ENCODE measurements at regions not wholly inside any gene's neighbourhood (a gene's known extent, or its start where the extent isn't known, plus 50 kb on each side); places are given as distances from the start of the nearest gene placed in this dataset.

DNA sequence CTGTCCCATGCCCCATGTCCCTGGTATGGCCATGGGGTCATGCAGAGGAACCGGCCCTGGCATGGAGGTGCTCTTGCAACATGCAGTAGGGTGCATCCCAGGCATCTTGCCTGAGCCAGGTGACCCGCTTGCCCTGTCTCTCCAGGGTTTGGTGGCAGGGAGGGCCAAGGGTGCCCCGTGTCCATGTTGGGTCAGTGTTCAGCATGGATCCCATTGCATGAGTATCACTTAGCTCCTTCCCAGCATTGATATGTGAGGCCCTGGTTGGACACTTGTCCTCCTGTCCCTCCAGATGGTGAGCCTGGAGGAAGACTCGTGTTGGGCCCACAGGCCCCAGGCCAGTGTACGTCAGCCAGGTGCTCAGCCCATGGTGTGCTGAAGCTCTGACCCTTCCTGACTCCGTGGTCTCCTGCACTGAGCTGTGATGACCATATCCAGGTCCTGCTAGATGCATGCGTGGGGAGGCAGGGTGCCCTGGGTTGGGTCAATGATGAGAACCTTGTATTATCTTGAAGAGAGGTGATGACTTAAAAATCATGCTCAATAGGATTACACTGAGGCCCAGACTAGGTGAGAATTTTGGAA lies 205.0 kb downstream of the UBE3A start:
- no peak for DNase-seq (ENCODE audit: low spot score)

DNA sequence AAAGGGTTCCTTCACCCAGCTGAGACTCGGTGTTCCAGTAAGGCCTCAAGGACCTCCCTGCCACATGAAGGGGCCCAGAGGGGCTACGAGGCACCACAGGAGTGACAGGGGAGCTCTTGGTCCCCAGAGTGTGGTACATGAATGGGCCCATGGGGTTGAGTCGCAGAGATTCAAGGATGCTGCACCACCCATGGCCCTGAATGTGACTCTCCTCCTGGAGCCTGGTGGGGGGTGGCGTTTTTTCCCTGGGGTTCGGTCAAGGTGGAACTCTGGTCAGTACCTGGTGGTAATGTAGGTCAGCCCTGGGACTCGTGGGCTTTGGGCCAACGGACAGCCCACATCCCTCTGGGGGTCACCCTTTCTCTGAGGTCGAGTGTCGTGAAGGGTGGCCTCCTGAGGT lies 204.0 kb downstream of the UBE3A start:
- no peak for DNase-seq (ENCODE audit: low spot score)

DNA sequence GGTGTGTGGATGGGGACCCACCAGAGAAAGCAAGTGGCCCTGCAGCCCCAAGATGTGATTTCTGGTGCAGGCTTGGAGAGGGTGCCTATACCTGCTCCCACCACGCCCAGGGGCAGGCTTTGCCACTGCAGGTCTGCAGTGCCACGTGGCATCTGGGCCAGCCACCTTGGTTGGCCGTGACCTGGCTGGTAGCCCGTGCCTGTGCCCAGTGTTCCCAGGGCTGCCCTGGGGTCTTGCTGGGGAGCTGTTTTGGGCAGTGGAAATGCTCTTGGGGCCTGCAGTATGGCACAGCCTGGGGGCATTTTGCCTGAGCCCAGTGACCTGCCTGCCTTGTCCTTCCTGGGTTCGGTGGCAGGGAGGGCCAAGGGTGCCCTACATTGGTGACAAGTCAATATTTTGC lies 203.4 kb downstream of the UBE3A start:
- DNase-seq (ENCODE audit: low spot score) = no peak

DNA sequence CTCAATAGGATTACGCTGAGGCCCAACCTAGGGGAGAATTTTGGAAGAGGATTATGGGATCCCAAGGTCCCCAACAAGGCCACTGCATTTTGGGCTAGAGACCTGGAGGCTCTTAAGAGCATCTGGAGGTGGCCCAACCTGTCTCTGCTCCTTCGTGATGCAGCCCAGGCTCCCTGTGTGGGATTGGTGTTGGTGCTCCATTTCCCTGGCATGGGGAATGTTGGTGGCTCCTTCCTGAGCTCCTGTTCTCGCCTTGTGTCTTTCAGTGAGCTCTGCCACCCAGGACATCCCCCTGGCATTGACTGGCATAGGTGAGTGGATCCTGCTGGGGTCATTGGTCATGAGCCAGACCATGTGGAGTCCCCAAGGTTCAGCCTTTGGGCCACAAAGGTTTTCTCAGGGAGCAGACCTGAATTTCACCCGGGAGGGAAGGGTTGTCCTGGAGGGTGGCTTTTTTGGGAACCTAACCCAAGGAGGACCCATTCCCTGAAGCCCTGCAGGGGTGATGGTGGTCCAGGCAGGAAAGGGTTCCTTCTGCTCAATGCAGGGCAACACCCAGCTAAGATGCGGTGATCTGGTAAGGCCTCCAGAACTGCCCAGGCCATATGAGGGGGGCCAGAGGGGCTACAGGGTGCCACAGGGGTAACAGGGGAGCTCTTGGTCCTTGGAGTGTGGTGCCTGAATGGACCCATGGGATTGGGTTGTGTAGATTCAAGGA lies 202.5 kb downstream of the UBE3A start:
- no peak for DNase-seq (ENCODE audit: low spot score)

DNA sequence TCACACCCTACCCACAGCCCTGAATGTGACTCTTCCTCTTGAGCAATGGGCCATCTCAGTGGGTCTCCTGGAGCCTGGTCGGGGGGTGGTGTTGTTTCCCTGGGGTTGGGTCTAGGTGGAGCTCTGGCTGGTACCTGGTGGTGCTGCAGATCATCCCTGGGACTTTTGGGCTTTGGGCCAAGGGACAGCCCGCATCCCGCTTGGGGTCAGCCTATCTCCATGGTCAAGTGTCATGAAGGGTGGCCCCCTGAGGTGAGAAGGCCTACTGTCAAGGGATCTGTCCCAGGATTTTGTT lies 202.0 kb downstream of the UBE3A start:
- no peak for DNase-seq (ENCODE audit: low spot score)

DNA sequence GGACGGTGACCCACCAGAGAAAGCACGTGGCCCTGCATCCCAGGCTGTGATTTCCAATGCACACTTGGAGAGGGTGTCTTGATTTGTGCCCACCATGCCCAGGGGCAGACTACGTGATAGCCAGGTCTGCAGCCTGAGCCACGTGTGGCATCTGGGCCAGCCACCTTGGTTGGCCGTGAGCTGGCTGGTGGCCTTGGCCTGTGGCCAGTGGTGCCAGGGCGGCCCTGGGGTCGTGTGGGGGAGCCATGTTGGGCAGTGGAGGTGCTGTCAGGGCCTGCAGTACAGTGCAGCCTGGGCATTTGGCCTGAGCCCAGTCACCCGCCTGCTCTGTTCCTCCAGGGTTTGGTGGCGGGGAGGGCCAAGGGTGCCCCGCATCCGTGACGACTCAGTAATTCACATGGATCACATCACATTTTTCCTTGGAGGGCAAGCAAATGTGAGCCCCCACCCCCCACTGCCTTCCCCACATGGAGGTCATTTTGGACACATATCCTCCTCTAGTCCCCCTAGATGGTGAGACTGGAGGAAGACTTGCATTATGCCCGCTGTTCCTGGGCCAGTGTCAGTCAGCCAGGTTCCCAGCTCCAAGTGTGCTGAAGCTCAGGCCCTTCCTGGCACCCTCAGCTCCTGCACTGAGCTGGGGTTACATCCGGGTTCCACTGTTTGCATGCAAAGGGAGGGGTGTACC lies 201.4 kb downstream of the UBE3A start:
- DNase-seq (ENCODE audit: low spot score) = no peak

DNA sequence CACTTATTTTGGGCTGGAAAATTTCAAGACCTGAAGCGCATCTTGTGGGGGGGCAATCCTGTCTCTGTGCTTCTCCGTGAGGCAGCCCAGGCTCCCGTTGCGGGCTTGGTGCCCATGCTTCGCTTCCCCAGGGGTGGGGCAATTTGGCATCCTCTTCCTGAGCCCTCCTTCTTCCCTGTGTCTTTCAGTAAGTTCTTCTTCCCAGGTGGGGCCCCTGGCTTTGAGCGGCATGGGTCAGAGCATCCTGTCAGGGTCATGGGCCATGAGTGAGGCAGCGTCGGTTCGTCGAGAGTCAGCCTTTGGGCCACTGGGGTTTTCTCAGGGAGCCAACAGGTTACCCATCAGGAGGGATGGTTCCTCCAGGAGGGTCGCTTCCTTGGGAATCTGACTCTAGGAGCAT lies 200.7 kb downstream of the UBE3A start:
- no peak for DNase-seq (ENCODE audit: low spot score)

DNA sequence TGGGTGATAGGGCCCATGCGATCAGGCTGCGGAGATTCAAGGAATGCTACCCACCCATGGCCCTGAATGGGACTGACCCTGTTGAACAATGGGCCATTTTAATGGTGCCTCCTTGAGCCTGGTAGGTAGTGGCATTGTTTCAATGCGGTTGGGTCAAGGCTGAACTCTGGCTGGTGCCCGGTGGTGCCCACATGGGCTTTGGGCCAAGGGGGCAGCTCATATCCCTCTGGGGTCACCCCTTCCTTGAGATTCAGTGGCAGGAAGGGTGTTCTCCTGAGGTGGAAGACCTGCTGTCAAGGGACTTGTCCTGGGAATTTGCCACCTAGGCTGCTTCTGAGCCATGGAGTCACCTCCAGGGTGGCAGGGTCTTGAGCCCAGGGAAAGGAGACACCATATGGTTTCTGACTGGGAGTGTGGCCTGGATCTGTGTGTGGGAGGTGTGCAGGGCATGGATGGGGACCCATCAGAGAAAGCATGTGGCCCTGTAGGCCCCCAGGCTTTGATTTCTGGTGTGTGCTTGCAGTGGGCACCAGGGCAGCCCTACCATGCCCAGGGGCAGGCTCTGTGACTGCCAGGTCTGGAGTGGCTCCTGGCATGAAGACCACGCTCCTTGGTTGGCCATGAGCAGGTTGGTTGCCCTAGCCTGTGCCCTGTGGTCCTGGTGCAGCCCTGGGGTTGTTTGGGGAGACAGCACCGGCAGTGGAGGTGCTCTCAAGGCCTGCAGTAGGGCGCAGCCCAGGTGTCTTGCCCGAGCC lies 199.9 kb downstream of the UBE3A start:
- DNase-seq (ENCODE audit: low spot score) = no peak

DNA sequence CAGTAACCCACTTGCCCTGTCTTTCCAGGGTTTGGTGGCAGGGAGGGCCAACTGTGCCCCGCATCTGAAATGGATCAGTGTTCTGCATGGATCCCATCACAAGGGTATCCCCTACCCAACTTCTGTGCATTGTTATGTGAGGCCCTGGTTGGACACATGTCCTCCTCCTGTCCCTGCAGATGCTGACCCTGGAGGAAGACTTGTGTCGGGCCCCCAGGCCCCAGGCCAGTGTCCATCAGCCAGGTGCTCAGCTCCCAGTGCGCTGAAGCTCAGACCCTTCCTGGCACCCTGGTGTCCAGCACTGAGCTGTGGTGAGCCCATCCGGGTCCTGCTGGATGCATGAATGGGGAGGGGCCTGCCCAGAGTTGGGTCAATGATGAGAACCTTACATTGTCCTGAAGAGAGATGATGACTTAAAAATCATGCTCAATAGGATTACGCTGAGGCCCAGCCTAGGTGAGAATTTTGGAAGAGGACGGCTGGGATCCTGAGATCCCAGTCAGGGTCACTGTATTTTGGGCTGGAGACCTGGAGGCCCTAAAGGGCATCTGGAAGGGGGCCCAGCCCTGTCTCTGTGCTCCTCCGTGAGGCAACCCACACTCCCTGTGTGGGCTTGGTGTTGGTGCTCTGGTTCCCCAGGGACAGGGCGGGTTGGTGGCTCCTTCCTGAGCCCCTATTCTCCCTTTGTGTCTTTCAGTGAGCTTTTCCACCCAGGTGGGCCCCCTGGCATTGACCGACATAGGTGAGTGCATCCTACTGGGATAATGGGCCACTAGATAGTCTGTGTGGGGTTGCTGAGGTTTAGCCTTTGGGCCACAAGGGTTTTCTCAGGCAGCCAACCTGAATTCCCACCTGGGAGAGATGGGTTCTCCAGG lies 199.1 kb downstream of the UBE3A start:
- DNase-seq (ENCODE audit: low spot score) = no peak

DNA sequence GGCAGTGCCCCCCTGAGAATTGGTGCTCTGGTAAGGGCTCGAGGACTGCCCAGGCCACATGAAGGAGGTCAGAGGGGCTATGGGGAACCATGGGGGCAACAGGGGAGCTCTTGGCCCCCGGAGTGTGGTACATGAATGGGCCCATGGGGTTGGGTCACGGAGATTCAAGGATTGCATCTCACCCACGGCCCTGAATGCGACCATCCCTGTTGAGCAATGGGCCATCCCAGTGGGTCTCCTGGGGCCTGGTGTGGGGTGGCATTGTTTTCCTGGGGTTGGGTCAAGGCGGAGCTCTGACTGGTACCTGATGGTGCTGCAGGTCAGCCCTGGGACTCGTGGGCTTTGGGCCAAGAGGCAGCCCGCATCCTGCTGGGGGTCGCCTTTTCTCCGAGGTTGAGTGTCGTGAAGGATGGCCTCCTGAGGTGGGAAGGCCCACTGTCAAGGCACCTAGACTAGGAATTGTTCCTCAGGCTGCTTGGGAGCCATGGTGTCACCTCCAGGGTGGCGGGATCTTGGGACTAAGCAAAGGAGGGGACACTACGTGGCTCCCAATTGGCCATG lies 198.3 kb downstream of the UBE3A start:
- no peak for DNase-seq (ENCODE audit: low spot score)

DNA sequence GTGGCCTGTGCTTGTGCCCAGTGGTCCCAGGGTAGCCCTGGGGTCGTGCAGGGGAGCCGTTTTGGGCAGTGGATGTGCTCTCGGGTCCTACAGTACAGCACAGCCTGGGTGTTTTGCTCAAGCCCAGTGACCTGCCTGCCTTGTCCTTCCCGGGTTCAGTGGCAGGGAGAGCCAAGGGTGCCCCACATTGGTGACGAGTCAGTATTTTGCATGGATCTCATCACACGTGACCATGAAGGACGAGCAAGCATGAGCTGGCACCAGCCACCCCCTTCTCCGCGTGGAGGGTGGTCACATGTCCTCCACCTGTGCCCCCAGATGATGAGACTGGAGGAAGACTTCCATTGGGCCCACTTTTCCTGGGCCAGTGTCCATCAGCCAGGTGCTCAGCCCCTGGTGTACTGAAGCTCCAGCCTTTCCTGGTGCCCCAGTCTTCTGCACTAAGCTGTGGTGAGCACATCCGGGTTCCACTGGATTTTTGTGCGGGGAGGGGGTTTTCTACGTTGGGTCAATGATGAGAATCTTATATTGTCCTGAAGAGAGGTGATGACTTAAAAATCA lies 197.5 kb downstream of the UBE3A start:
- DNase-seq (ENCODE audit: low spot score) = no peak

DNA sequence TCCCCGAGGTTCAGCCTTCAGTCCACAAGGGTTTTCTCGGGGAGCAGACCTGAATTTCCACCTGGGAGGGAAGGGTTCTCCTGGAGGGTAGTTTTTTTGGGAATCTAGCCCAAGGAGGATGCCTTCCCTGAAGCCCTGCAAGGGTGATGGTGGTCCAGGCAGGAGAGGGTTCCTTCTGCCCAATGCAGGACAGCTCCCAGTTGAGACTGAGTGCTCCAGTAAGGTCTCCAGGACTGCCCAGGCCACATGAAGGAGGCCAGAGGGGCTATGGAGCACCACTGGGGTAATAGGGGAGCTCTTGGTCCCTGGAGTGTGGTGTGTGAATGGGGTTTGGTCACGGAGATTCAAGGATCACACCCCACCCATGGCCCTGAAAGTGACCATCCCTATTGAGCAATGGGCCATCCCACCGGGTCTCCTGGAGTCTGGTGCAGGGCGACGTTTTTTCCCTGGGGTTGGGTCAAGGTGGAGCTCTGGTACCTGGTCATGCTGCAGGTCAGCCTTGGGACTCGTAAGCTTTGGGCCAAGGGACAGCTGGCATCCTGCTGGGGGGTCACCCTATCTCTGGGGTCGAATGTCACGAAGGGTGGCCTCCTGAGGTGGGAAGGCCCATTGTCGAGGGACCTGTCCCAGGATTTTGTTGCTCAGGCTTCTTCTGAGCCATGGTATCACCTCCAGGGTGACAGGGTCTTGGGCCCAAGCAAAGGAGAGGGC lies 196.5 kb downstream of the UBE3A start:
- DNase-seq (ENCODE audit: low spot score) = no peak

DNA sequence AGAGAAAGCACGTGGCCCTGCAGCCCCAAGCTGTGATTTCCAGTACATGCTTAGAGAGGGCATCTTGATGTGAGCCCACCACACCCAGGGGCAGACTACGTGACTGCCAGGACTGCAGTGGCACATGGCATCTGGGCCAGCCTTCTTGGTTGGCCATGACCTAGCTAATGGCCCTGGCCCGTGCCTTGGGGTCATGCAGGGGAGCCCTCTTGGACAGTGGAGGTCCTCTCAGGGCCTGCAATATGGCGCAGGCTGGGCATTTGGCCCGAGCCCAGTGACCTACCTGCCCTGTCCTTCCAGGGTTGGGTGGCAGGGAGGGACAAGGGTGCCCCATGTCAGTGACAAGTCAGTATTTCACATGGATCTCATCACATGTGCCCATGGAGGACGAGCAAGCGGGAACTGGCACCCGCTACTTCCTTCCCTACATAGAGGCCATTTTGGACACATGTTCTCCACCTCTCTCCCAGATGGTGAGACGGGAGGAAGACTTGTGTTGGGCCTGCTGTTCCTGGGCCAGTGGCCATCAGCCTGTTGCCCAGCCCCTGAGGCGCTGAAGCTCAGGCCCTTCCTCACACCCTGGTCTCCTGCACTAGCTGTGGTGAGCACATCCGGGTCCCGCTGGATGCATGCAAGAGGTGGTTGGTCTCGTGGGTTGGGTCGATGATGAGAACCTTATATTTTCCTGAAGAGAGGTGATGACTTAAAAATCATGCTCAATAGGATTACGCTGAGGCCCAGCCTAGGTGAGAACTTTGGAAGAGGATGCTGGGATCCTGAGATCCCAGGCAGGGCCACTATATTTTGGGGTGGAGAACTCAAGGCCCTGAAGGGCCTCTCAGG lies 195.6 kb downstream of the UBE3A start:
- no peak for DNase-seq (ENCODE audit: low spot score)

DNA sequence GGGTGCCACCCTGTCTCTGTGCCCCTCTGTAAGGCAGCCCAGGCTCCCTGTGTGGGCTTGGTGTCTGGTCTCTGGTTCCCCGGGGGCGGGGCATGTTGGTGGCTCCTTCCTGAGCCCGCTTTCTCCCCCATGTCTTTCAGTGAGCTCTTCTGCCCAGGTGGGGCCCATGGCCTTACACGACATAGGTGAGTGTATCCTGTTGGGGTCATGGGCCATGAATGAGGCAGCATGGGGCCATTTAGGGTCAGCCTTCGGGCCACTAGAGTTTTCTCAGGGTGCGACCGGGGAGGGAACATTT lies 195.1 kb downstream of the UBE3A start:
- DNase-seq (ENCODE audit: low spot score) = no peak

DNA sequence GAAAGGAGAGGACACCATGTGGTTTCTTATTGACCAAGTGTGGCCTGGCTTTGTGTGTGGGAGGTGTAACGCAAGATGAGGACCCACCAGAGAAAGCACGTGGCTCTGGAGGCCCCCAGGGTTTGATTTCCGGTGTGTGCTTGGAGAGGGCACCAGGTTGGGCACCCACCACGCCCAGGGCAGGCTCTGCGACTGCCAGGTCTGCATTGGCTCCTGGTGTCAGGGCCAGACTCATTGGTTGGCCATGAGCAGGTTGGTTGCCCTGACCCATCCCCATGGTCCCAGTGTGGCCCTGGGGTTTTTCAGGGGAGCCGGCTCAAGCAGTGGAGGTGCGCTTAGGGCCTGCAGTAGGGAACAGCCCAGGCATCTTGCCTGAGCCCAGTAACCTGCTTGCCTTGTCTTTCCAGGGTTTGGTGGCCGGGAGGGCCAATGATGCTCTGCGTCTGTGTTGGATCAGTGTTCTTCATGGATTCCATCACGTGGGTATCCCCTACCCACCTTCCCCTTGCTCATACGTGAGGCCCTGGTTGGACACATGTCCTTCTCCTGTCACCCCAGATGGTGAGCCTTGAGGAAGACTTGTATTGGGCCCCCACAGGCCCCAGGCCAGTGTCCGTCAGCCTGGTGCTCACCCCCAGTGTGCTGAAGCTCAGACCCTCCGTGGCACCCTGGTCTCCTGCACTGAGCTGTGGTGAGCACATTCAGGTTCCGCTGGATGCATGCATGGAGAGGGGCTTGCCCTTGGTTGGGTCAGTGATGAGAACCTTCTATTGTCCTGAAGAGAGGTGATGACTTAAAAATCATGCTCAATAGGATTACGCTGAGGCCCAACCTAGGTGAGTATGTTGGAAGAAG lies 193.9 kb downstream of the UBE3A start:
- no peak for DNase-seq (ENCODE audit: low spot score)

DNA sequence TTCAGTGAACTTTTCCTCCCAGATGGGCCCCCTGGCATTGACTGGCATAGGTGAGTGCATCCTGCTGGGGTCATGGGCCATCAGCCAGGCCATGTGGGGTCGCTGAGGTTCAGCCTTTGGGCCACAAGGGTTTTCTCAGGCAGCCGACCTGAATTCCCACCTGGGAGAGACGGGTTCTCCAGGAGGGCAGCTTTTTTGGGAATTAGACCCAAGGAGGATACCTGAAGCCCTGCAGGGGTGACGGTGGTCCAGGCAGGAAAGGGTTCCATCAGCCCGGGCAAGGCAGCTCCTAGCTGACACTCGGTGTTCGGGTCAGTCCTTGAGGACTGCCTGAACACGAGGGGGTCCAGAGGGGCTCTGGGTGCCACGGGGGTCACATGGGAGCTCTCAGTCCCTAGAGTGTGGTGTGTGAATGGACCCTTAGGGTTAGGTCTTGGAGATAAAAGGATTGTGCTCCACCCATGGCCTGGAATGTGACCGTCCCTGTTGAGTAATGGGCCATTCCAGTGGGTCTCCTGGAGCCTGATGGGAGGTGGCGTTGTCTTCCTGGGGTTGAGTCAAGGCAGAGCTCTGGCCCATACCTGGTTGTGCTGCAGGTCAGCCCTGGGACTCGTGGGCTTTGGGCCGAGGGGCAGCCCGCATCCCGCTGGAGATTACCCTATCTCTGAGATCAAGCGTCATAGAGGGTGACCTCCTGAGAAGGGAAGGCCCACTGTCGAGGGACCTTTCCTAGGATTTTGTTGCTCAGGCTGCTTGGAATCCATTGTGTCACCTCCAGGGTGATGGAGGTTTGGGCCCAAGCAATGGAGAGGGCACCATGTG lies 192.8 kb downstream of the UBE3A start:
- DNase-seq (ENCODE audit: low spot score) = no peak

DNA sequence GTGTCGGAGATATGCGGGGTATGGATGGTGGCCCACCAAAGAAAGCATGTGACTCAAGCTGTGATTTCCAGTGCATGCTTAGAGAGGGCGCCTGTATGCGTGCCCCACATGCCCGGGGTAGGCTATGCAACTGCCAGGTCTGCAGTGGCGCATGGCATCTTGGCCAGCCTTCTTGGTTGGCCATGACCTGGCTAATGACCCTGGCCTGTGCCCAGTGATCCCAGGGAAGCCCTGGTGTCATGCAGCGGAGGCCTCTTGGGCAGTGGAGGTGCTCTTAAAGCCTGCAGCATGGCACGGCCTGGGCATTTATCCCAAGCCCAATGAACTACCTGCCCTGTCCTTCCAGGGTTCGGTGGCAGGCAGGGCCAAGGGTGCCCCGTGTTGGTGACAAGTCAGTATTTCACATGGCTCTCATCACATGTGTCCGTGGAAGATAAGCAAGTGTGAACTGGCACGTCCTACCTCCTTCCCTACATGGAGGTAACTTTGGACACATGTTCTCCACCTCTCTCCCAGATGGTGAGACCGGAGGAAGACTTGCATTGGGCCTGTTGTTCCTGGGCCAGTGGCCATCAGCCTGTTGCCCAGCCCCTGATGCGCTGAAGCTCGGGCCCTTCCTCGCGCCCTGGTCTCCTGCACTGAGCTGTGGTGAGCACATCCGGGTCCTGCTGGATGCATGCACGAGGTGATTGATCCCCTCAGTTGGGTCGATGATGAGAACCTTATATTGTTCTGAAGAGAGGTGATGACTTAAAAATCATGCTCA lies 192.0 kb downstream of the UBE3A start:
- DNase-seq (ENCODE audit: low spot score) = no peak

Measured in kidney tubule cell (primary cell).